Vagina (tissue), 2 donors: ENCODE measurements at regions not wholly inside any gene's neighbourhood (a gene's known extent, or its start where the extent isn't known, plus 50 kb on each side); places are given as distances from the start of the nearest gene placed in this dataset.

Source experiments
- POLR2AphosphoS5 ChIP-seq, 2 donors: sonication (generic); formaldehyde crosslinking; IDR thresholded peaks; one replicate each; pipeline ENCODE4 v1.9.0; 2017; ENCODE audit warnings: antibody characterized with exemption in 2 of 2, mild to moderate bottlenecking in 2 of 2, low read depth in 1 of 2; ENCODE audit not compliant: insufficient read depth in 1 of 2
- TF ChIP-seq, protein P1 (sequence below), 3 experiments: fragments of 450-650 bp in 2 of 3; fragments of 200-600 bp in 1 of 3; sonication (generic) in 1 of 3; IDR thresholded peaks; one replicate each; pipeline ENCODE4 v1.5.1; 2017 to 2019; ENCODE audit warnings: antibody characterized with exemption in 3 of 3, mild to moderate bottlenecking in 2 of 3, moderate library complexity in 2 of 3

DNA sequence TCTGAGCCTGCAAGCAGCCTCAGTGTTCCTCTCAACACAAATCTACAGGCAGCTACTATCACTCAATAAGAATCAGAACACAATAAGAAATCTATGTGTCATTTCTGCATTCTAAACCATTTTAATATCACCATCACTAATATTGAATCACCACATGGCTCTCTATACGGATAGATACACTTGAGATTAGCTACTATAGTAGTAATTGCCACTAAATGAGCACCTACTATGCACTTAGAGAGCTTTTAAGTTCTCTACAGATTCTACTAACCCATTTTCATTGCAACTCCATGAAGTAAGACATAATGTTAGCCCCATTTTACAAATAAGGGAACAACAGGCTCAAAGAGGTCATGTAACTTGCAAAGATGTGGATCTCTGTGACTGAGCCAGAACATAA, 132.8 kb upstream of the DYNLRB2 start:
- TF ChIP-seq, protein P1, sequence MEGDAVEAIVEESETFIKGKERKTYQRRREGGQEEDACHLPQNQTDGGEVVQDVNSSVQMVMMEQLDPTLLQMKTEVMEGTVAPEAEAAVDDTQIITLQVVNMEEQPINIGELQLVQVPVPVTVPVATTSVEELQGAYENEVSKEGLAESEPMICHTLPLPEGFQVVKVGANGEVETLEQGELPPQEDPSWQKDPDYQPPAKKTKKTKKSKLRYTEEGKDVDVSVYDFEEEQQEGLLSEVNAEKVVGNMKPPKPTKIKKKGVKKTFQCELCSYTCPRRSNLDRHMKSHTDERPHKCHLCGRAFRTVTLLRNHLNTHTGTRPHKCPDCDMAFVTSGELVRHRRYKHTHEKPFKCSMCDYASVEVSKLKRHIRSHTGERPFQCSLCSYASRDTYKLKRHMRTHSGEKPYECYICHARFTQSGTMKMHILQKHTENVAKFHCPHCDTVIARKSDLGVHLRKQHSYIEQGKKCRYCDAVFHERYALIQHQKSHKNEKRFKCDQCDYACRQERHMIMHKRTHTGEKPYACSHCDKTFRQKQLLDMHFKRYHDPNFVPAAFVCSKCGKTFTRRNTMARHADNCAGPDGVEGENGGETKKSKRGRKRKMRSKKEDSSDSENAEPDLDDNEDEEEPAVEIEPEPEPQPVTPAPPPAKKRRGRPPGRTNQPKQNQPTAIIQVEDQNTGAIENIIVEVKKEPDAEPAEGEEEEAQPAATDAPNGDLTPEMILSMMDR (IDR thresholded peaks at IDR 0.05) = no peak
- no peak for TF ChIP-seq POLR2AphosphoS5 (IDR thresholded peaks at IDR 0.05; ENCODE audit: insufficient read depth in 1 of 2, low read depth in 1 of 2)
